Heart left ventricle (tissue), 13 donors: ENCODE measurements at regions not wholly inside any gene's neighbourhood (a gene's known extent, or its start where the extent isn't known, plus 50 kb on each side); places are given as distances from the start of the nearest gene placed in this dataset.

Source experiments
- CTCF ChIP-seq, 12 donors: fragments of 200-600 bp; sonication (generic) in 4 of 12; IDR thresholded peaks; one replicate each; pipeline versions ENCODE4 v1.5.0 to v1.8.0; 2018 to 2022; ENCODE audit warnings: antibody characterized with exemption in 12 of 12, mild to moderate bottlenecking in 5 of 12
- POLR2A ChIP-seq, 2 donors: fragments of 450-650 bp; IDR thresholded peaks; one replicate each; pipeline ENCODE4 v1.6.1; 2017; ENCODE audit warnings: antibody characterized with exemption in 2 of 2, mild to moderate bottlenecking in 2 of 2, moderate library complexity in 2 of 2
- donor health status: ischemic (EF 13 %, LVEDD 7.1; RV severe dilation, severe dysfunction).
- donor health status: DM: no; HTN: yes; CAD: no.
- donor health status: DM: no; HTN: no; CAD: no.
- donor health status: ischemic (EF 25% LVEDD 6.9; RV normal size, moderate dysfunction).
- donor health status: ischemic (EF 25% LVEDD 5.7; RV mildly dilated, moderate dysfunction).
- donor health status: ischemic (EF 35%, LVEDD 5.7; RV mildly dilated, moderate dysfunction).
- donor health status: nonischemic (EF 11% LVEDD 7.7; RV severe dilation, severe dysfunction).
- donor health status: DM: yes; HTN: yes; CAD: no.
- donor health status: PGD.
- donor health status: ischemic (EF 29% LVEDD 5.4; RV normal size, mild dysfunction).
- donor health status: nonischemic (EF 23%, LVEDD 6.1; RV moderate dilation, normal function).

- no peak for TF ChIP-seq CTCF (IDR thresholded peaks at IDR 0.05)
- TF ChIP-seq POLR2A (IDR thresholded peaks at IDR 0.05), result no peak
These were observed 277.5 kb upstream of the API5 start for GRCh38 chr11:43034341-43034740.
